ENCODE measurements at regions not wholly inside any gene's neighbourhood (a gene's known extent, or its start where the extent isn't known, plus 50 kb on each side); places are given as distances from the start of the nearest gene placed in this dataset.
"Not testable (repeated sequence)": the region's sequence is repeated elsewhere in the genome, so short reads cannot be mapped to it uniquely, and the experiment has no call there.

GRCh38 chr5:127133071-127133470, 59.8 kb upstream of the C5orf63 start:
- no peak for DNase-seq

DNA sequence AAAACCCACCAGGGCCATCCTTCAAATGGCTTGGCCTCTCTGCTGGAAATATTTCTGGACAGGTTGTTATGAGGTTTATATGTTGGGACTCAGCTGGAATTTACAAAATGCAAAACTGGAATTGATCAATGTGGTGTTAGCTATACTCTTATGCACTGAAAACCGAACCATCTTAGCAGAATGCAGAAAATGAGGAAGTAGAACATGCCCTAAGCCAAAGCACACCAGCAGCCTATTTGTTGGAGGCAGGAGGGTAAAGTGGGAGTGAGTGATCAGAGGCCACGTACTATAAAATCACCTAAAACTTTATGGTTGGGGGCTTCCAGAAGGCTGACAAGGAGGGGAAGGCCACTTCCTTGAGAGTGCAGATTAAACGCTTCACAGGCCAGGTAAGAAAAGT, 63.6 kb upstream of the C5orf63 start:
- no peak for DNase-seq

DNA sequence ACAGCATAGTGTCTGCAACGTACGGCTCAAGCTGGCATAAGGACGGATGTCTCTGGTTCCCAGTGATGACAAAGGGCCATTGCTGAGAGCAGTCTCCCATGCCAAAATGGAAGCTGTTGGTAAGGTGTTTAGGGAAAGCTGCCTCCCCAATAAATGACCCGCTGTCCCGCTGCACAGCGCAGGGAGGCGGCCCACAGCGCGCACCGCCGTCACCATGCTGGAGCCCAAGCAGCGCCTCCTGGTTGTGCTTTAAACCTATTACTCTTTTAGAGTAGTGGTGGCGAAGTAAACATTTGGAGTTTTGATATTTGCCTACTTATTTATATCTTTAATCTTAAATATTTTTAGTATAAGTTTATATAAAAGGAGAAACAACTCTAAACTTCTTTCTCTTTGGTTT, 70.4 kb upstream of the C5orf63 start:
- DNase-seq = no peak

- DNase-seq = no peak
Measured at GRCh38 chr5:127153031-127153430, 79.7 kb upstream of the C5orf63 start.

DNA sequence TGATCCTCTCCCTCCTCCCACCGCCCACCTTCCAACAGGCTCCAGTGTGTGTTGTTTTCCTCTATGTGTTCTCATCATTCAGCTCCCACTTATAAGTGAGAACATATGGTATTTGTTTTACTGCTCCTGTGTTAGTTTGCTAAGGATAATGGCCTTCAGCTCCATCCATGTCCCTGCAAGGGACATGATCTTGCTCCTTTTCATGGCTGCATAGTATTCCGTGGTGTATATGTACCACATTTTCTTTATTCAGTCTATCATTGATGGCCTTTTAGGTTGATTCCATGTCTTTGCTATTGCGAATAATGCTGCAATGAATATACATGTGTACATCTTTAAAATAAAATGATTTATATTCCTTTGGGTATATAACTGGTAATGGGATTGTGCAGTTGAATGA, 80.2 kb upstream of the C5orf63 start:
- no peak for DNase-seq

DNA sequence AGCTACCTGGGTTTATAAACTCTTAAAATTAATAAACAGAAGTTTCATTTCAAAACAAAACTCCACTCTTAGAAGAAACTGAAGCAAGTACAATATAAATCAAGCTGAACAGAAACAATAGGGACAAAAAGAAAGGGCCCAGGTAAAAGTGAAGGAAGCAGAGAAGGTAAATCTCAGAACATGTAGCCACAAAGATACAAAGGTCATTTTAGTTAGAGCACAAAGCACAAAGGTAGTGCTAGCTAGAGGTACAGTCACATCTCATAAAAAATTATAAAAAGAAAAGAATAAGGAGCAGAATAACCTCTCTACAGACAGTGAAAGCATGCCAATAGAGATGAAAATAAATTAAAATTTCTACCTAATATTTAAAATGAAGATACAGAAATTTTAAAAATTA, 90.4 kb upstream of the C5orf63 start:
- DNase-seq = no peak

DNA sequence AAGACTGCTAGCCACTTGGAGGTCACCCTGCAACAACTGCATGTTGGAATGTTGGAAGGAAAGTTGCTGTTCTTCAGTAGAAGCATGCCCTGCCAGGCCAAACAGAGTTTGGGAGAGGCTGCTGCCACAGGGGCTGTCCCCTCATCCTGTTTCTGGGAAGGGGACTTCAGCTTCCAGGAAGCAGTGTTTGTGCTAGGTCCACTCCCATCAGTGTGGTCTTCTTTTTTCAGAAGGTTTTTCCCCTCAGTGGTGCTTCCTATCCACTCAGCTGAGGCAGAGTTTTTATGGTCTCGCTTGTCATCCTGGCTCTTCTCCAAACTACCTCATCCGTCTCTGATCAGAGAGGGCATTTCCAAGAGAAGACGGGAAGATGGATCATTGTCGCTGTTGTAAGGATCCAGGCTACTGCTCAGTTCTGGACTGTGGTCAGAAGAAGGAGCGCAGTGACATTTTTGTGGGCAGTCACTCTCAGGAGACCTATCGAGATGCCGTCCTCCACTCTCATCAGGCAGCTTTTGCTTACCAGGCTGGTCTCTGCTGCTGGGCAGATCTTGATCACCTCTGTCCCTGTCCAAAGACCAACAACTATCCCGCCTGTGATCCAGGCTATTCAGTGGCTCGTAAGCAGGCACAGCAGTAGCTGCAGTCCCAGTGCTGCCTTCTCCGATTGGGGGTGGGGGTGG, 97.8 kb upstream of the C5orf63 start:
- no peak for DNase-seq

DNA sequence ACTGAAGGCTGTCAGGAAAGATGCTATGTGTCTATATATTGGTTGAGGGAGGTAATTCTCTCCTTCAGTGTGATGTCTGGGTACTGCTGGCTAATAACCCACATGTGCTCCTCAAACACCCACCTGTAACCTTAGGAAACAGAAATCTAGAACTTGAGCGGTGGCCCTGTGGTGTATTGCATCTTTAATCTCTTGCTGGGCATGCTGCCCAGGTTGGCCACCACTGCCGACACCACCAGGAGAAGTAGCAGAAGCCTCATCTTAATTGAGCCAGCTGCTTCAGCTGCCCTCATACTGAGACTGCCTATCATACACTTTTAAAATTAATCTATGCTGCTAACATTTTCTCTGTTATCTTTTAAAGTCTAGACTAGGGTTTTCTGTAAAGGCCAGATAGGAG, 103.5 kb upstream of the C5orf63 start:
- no peak for DNase-seq

- not testable (repeated sequence) for DNase-seq
Measured at GRCh38 chr5:127182631-127183030, 108.0 kb upstream of the MEGF10 start.

DNA sequence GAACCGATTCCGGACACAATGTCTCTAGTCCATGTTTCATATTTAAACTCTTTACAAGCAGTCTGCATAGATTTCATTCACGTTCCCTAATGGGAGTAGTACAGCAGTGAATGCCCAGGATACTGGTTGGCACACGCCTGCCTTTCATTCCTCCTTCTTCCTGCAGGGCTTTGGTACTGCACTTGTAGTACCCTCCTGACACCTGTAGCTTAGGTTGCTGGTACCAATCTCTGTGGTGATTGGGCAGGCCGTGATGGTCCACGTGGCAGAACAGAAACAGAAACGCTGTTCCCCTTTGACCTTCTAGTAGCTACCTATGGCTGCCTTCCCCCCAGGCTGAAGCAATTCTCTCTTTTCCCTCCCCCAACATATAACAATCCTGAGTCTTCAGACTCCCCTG, 107.3 kb upstream of the MEGF10 start:
- DNase-seq = no peak

DNA sequence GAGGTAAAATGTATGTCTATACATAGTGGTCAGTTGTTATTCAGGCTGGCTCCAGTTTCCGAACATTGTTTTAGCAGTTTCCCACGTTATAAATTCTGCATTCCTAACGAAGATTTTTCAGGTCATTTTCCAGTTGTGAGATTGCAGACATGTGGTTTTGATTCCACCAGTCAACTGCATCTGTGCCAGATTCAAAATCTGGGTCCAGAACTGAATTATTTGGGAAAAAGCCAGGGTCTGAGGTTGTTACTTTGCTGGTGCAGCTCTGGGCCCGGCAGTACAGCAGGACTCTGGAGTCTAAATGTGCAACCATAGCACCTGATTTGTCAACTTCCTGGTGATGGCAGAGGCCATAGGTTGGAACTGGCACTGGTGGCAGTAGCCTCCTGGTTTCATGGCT, 105.7 kb upstream of the MEGF10 start:
- peak in 2 of 3 donors; percentile 51 to 65 for DNase-seq

- DNase-seq = no peak
Measured at GRCh38 chr5:127186657-127187056, 103.9 kb upstream of the MEGF10 start.

- peak; percentile 23 to 47 (median 30) for DNase-seq
Measured at GRCh38 chr5:127187706-127188105, 102.9 kb upstream of the MEGF10 start.

- no peak for DNase-seq
Measured at GRCh38 chr5:127192150-127192549, 98.4 kb upstream of the MEGF10 start.

DNA sequence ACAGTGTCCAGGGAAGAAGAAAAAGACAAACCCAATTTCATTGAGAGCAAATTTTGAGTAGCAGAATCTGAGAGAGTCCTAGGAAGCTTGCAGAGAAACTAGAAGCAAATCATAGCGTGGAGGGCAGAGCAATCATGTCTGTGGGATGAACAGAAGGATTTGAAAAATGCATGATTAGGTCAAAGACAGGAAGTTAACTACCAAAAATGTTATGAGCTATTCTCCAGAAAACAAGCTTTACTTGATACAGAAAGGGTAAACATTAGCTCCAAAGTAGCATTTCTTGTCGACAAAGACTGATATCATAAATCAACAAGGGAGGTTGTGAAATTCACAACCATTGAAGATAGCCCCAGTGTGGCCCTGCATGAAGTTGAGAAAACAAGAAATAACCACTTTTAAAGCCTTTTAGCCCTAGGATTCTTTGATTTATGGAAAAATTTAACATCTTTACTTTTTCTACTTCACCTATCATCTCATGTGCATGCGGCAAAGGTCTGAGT, 97.7 kb upstream of the MEGF10 start:
- no peak for DNase-seq

- DNase-seq = no peak
Measured at GRCh38 chr5:127196042-127196441, 94.6 kb upstream of the MEGF10 start.

- DNase-seq = not testable (repeated sequence)
Measured at GRCh38 chr5:127197402-127198167, 93.0 kb upstream of the MEGF10 start.

- DNase-seq = not testable (repeated sequence)
Measured at GRCh38 chr5:127202738-127203137, 87.9 kb upstream of the MEGF10 start.

DNA sequence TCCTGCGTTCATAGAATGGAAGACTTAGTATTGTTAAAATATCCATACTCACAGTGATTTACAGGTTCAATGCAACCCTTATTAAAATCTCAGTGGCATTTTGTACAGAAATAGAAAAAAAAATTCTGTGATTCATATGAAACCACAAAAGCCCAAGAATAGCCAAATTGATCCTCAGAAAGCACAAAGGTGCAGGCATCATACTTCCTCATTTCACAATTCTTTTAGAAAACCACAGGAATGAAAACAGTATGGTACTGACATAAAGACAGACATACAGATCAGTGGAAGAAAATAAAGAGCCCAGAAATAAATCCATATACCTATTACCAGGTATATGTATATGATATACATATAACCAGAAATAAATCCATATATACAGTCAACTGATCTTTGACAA, 86.8 kb upstream of the MEGF10 start:
- DNase-seq = peak in 1 of 3 donors; percentile 30

- DNase-seq = no peak
Measured at GRCh38 chr5:127205147-127205546, 85.4 kb upstream of the MEGF10 start.

DNA sequence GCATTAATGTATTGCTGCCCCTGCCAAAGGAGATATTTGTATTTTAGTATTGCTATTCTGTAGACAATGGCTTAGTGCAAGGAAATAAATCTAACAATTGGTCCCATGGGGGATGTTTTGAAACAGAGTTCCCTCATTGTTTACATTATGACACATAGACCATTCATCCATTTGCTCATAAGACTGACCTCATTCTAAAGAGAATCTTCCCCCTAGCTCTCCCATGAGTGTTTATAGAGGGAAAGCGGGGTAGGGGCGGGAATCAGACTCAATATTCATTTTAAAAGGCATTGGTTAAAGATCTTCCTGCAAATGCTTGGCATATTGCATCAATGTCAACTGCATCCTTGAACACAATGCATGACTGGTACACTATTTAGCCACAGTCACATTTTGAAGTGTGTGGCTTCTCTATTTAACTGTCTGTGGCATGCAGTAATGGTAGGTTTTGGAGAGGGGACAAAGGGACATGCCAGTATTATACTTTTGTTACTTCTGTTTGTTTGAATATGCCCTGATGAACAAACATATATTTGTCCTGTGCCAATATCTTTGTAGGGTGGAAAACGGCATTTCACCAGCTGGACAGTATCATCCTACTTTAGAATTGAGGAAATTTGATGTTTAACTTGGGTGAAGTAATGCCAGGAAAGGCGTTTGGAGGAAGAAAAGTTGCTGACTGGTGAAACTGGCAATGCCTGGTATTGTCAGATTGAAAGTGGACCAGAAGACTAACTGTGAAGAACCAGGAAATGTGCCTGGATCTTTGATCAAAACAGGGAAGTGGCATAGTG, 84.1 kb upstream of the MEGF10 start:
- peak in 2 of 3 donors; percentile 67 to 76 for DNase-seq

- peak in 1 of 3 donors; percentile 12 for DNase-seq
Measured at GRCh38 chr5:127210042-127210441, 80.6 kb upstream of the MEGF10 start.
